K562 (cell line): ENCODE measurements at regions not wholly inside any gene's neighbourhood (a gene's known extent, or its start where the extent isn't known, plus 50 kb on each side); places are given as distances from the start of the nearest gene placed in this dataset.

Experiments used
- ATAC-seq: fragments of 200-7000 bp; cut with Tn5 transposase; 3 replicates; pipeline ENCODE4 v1.9.1; 2020; ENCODE audit warnings: moderate library complexity
- BruUV-seq: library from RNA; stranded (reverse); fragments of 400-500 nt; replicated peaks from 2 replicates; lab custom pipeline; 2021; lab: Mats Ljungman, UMichigan
- CTCF ChIA-PET: fragments of 300-600 bp; formaldehyde crosslinking; extraction: SDS; loops from one replicate; lab custom pipeline; 2021; ENCODE audit warnings: low intra/inter-chr PET ratio; lab: Yijun Ruan, JAX
- POLR2A ChIA-PET: fragments of 300-600, 350-650 bp; sonication (Branson Sonifier 250); formaldehyde crosslinking; extraction: SDS; loops from one replicate; lab custom pipeline; 2021; ENCODE audit warnings: antibody characterized with exemption, inconsistent platforms; lab: Yijun Ruan, JAX
- DNase-seq, 4 experiments: peaks; one replicate each; pipeline versions ENCODE4 v3.0.0 to v3.0.0-alpha.2; 2011 to 2018; ENCODE audit warnings: low spot score in 3 of 4, mixed read lengths in 3 of 4; ENCODE audit errors: extremely low read depth in 1 of 4
- FAIRE-seq: peaks from 2 replicates; lab custom pipeline; 2011; peaks lifted over from hg19 to GRCh38; lab: Jason Lieb, UNC
- H2AFZ ChIP-seq: 2 replicates; pipeline ENCODE4 v1.6.0; 2011; ENCODE audit warnings: low read depth, low read length, control low read depth, inconsistent platforms
- H3K27ac ChIP-seq: fragments of 200-600 bp; 3 replicates; pipeline ENCODE4 v1.8.0; 2011; ENCODE audit warnings: low read depth, mild to moderate bottlenecking, control low read depth, inconsistent platforms, low read length, moderate library complexity, mixed read lengths; ENCODE audit errors: extremely low read depth
- H3K27me3 ChIP-seq, 2 experiments: fragments of 300-600 bp in 1 of 2; 2 replicates in 1 of 2; 3 replicates in 1 of 2; pipeline versions ENCODE4 v1.6.0 to v1.8.0; 2011; ENCODE audit warnings: inconsistent platforms in 2 of 2, low read length in 2 of 2, mild to moderate bottlenecking in 1 of 2, mixed read lengths in 1 of 2, moderate library complexity in 1 of 2; ENCODE audit not compliant: control insufficient read depth in 2 of 2, insufficient read depth in 2 of 2
- H3K36me3 ChIP-seq: fragments of 300-600 bp; 3 replicates; pipeline ENCODE4 v1.8.0; 2011; ENCODE audit warnings: mild to moderate bottlenecking, low read length, inconsistent platforms; ENCODE audit not compliant: control insufficient read depth, insufficient read depth
- H3K4me1 ChIP-seq, 2 experiments: fragments of 200-600 bp in 1 of 2; replicated peaks in 1 of 2; 2 replicates in 1 of 2; 3 replicates in 1 of 2; pipeline versions ENCODE4 v1.5.1 to v1.8.0; 2011; ENCODE audit warnings: inconsistent platforms in 2 of 2, low read length in 2 of 2, mild to moderate bottlenecking in 1 of 2, mixed read lengths in 1 of 2, moderate library complexity in 1 of 2; ENCODE audit not compliant: control insufficient read depth in 2 of 2, insufficient read depth in 2 of 2
- H3K4me2 ChIP-seq: 2 replicates; pipeline ENCODE4 v1.6.1; 2011; ENCODE audit warnings: low read length, control low read depth, inconsistent platforms, mixed read lengths; ENCODE audit not compliant: insufficient read depth
- H3K4me3 ChIP-seq: fragments of 200-600 bp; sonication (generic), shearing (Covaris generic); 2 replicates; pipeline ENCODE4 v1.5.1; 2016; ENCODE audit warnings: control low read depth, inconsistent platforms
- H3K79me2 ChIP-seq: fragments of 200-600 bp; 3 replicates; pipeline ENCODE4 v1.8.0; 2011; ENCODE audit warnings: low read length, inconsistent platforms; ENCODE audit not compliant: control insufficient read depth, insufficient read depth
- H3K9ac ChIP-seq, 2 experiments: 2 replicates each; pipeline versions ENCODE4 v1.6.0 to v1.6.1; 2011; ENCODE audit warnings: low read depth in 2 of 2, low read length in 2 of 2, control low read depth in 1 of 2, inconsistent platforms in 1 of 2, mild to moderate bottlenecking in 1 of 2, mixed read lengths in 1 of 2; ENCODE audit not compliant: insufficient read depth in 1 of 2
- H3K9me1 ChIP-seq: one replicate; pipeline ENCODE4 v1.6.0; 2011; ENCODE audit warnings: inconsistent platforms, mild to moderate bottlenecking, low read length, moderate library complexity; ENCODE audit not compliant: control insufficient read depth, insufficient read depth
- H3K9me3 ChIP-seq: replicated peaks from 2 replicates; pipeline ENCODE4 v1.5.1; 2011; ENCODE audit warnings: low read depth, low read length, inconsistent platforms; ENCODE audit not compliant: control insufficient read depth, insufficient read depth
- H4K20me1 ChIP-seq: replicated peaks from 2 replicates; pipeline ENCODE4 v1.6.1; 2011; ENCODE audit warnings: low read length, inconsistent platforms, mixed read lengths; ENCODE audit not compliant: control insufficient read depth, insufficient read depth
- ARNT ChIP-seq, 2 experiments: fragments of 450-650 bp; IDR thresholded peaks; 2 replicates each; pipeline ENCODE4 v1.6.1; 2016; ENCODE audit warnings: mild to moderate bottlenecking in 1 of 2
- CBX1 ChIP-seq: sonication (generic); IDR thresholded peaks from 2 replicates; pipeline ENCODE4 v1.6.1; 2016; ENCODE audit warnings: antibody characterized with exemption, low read depth, mild to moderate bottlenecking
- EHMT2 ChIP-seq: fragments of 450-650 bp; IDR thresholded peaks from 2 replicates; pipeline ENCODE4 v1.6.1; 2018; ENCODE audit warnings: antibody characterized with exemption
- NCOA2 ChIP-seq, 2 experiments: fragments of 450-650 bp; IDR thresholded peaks; 2 replicates each; pipeline ENCODE4 v1.6.1; 2018; ENCODE audit warnings: mild to moderate bottlenecking in 2 of 2, moderate library complexity in 1 of 2; ENCODE audit not compliant: partially characterized antibody in 2 of 2
- RNF2 ChIP-seq: sonication (generic); IDR thresholded peaks from 2 replicates; pipeline ENCODE4 v1.6.1; 2016
- STAT5A ChIP-seq: IDR thresholded peaks from 2 replicates; pipeline ENCODE4 v1.6.1; 2012; ENCODE audit warnings: low read length, inconsistent platforms, borderline replicate concordance
- THRB ChIP-seq: fragments of 450-650 bp; formaldehyde crosslinking; conservative IDR thresholded peaks from 2 replicates; pipeline ENCODE4 v1.4.0; 2022; ENCODE audit warnings: mild to moderate bottlenecking, missing genetic modification characterization
- XRCC5 ChIP-seq: fragments of 200-400 bp; formaldehyde crosslinking; IDR thresholded peaks from 2 replicates; pipeline ENCODE4 v1.6.1; 2017; ENCODE audit warnings: low read depth, mild to moderate bottlenecking, low read length
- ZNF57 ChIP-seq: fragments of 450-650 bp; formaldehyde crosslinking; IDR thresholded peaks from 2 replicates; pipeline ENCODE4 v1.4.0; 2020; ENCODE audit warnings: mild to moderate bottlenecking, moderate library complexity
- WGBS: fragments of 100-300 bp; shearing (Covaris generic); methylation state at CpG from one replicate; pipeline ENCODE4 v1.1.6; 2016; ENCODE audit warnings: low coverage, mixed read lengths; ENCODE audit not compliant: insufficient coverage; ENCODE audit errors: missing lambda C conversion rate; 5-methylcytosine and 5-hydroxymethylcytosine counted together
- in situ Hi-C: fragments of 300-500 bp; cut with MboI; formaldehyde crosslinking; loops from 4 replicates; pipeline ENCODE4 v1.15.0; 2018; ENCODE audit warnings: inconsistent platforms, mixed read lengths
- intact Hi-C: fragments of 100-400 bp; cut with micrococcal nuclease; formaldehyde crosslinking; loops from 2 replicates; pipeline ENCODE4 v1.14.2; 2022

DNA sequence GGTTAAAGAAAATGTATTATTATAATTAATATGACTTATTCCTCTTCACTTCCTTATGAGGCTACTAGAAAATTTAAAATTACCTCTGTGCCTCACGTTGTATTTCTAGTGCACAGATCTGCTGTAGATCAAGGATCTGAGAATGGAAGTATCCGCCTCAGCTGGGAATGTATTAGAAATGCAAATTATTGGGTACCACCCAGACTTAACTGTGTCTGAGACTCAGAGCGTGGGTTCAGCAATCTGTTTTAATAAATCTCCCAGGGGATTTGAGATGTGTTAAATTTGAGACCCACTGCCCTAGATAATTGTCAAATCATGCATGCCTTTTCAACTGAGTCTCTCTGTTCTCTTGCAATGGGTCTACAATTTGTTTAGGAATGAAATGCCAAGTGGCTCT is 658.0 kb upstream of the NOX3 start:
- no peaks in the 10 kb centered on the region for H3K9me3 ChIP-seq
- no peak overlapping the region for H2AFZ ChIP-seq
- TF ChIP-seq NCOA2 (IDR thresholded peaks at IDR 0.05; ENCODE audit: partially characterized antibody in 2 of 2) = no peak
- no peak for TF ChIP-seq EHMT2
- no peak for TF ChIP-seq THRB (CRISPR knock-in tag)
- TF ChIP-seq XRCC5 = no peak
- no peak for TF ChIP-seq ARNT (IDR thresholded peaks at IDR 0.05)
- no peak for TF ChIP-seq ZNF57 (CRISPR knock-in tag)
- no peak for TF ChIP-seq STAT5A
- TF ChIP-seq RNF2 = no peak
- no peak for TF ChIP-seq CBX1
- TF ChIP-seq, all 486 proteins: peak for 0
- BruUV-seq = no TSS peak
- CTCF ChIA-PET = no interaction called here
- Histone ChIP-seq H3K4me2 (no peak overlapping the region), H3K4me1 (no peaks in the 10 kb centered on the region), H3K4me3 (no peak overlapping the region), H3K9me1 (no peaks in the 10 kb centered on the region), H3K27me3 (no peaks in the 10 kb centered on the region), H3K9ac (no peak overlapping the region), H3K27ac (no peak overlapping the region), H4K20me1 (no peaks in the 10 kb centered on the region), H3K36me3 (no peaks in the 10 kb centered on the region), H3K79me2 (no peaks in the 10 kb centered on the region)
- intact Hi-C loops (no loop called here), in situ Hi-C loops (no loop called here)
- 3% methylated on average over 3 of the region's 3 CpGs for WGBS
- ATAC-seq = no peak
- FAIRE-seq = no peak
- POLR2A ChIA-PET = no interaction called here
- no peak for DNase-seq
